GM12892 (cell line): ENCODE measurements at regions not wholly inside any gene's neighbourhood (a gene's known extent, or its start where the extent isn't known, plus 50 kb on each side); places are given as distances from the start of the nearest gene placed in this dataset.

ENCODE experiments used
- DNase-seq: peaks from one replicate; pipeline ENCODE4 v3.0.0; 2011; ENCODE audit not compliant: insufficient read length
- FAIRE-seq: peaks from 2 replicates; lab custom pipeline; 2011; peaks lifted over from hg19 to GRCh38; lab: Jason Lieb, UNC
- POLR2A ChIP-seq: IDR thresholded peaks from 2 replicates; pipeline ENCODE4 v1.6.1; 2011; ENCODE audit warnings: low read depth, low read length, control low read depth
- POLR2AphosphoS5 ChIP-seq: IDR thresholded peaks from 2 replicates; pipeline ENCODE4 v1.6.1; 2011; ENCODE audit warnings: low read depth, low read length, control low read depth
- TAF1 ChIP-seq: IDR thresholded peaks from 2 replicates; pipeline ENCODE4 v1.6.1; 2011; ENCODE audit warnings: low read depth, mild to moderate bottlenecking, control low read depth, low read length, borderline replicate concordance

- FAIRE-seq (no peak), DNase-seq (no peak)
- no peak for TF ChIP-seq POLR2AphosphoS5
- TF ChIP-seq TAF1: no peak
- TF ChIP-seq POLR2A: no peak
Observed at GRCh38 chr12:130266751-130267150, 70.9 kb upstream of the PIWIL1 start.

GRCh38 chr12:130280231-130280630, 57.5 kb upstream of the PIWIL1 start:
- no peak for FAIRE-seq
- no peak for DNase-seq
- TF ChIP-seq POLR2A (no peak), TAF1 (no peak), POLR2AphosphoS5 (no peak)

GRCh38 chr12:130280742-130281141, 56.9 kb upstream of the PIWIL1 start:
- FAIRE-seq (no peak), DNase-seq (no peak)
- TF ChIP-seq POLR2AphosphoS5: no peak
- TF ChIP-seq POLR2A: no peak
- no peak for TF ChIP-seq TAF1

- no peak for TF ChIP-seq POLR2A
- TF ChIP-seq TAF1: no peak
- TF ChIP-seq POLR2AphosphoS5: no peak
- DNase-seq (no peak), FAIRE-seq (no peak)
Observed at GRCh38 chr12:130281153-130281799, 56.4 kb upstream of the PIWIL1 start.

GRCh38 chr12:130286041-130286440, 51.6 kb upstream of the PIWIL1 start:
- TF ChIP-seq TAF1 (no peak), POLR2A (no peak), POLR2AphosphoS5 (no peak)
- no peak for FAIRE-seq
- no peak for DNase-seq

- no peak for DNase-seq
- no peak for FAIRE-seq
- no peak for TF ChIP-seq POLR2A
- TF ChIP-seq TAF1: no peak
- TF ChIP-seq POLR2AphosphoS5: no peak
Observed at GRCh38 chr12:130286741-130287440, 50.8 kb upstream of the PIWIL1 start.
